Right lobe of liver (tissue), 6 donors: ENCODE measurements at regions not wholly inside any gene's neighbourhood (a gene's known extent, or its start where the extent isn't known, plus 50 kb on each side); places are given as distances from the start of the nearest gene placed in this dataset.
A peak's percentile ranks its signal among the peaks of the same experiment; 100 is the strongest.

Experiments used
- ATAC-seq, 4 donors: fragments of 200-7000 bp; cut with Tn5 transposase; one replicate each; pipeline ENCODE4 v1.9.1; 2020; ENCODE audit warnings: mild to moderate bottlenecking in 4 of 4, moderate library complexity in 4 of 4
- DNase-seq, 3 donors: peaks; one replicate each; pipeline ENCODE4 v3.0.0-alpha.2; 2020
- H3K27ac ChIP-seq, 3 donors: fragments of 200-600 bp; one replicate each; pipeline ENCODE4 v1.8.0; 2022
- H3K27me3 ChIP-seq, 2 donors: fragments of 200-600 bp; one replicate each; pipeline ENCODE4 v1.8.0; 2022
- H3K36me3 ChIP-seq, 4 donors: fragments of 200-600 bp; sonication (generic) in 1 of 4; one replicate each; pipeline versions ENCODE4 v1.5.1 to v1.8.0; 2017 to 2022; ENCODE audit warnings: control low read depth in 1 of 4
- H3K4me1 ChIP-seq, 4 donors: fragments of 200-600 bp; sonication (generic) in 1 of 4; one replicate each; pipeline versions ENCODE4 v1.5.1 to v1.8.0; 2017 to 2022; ENCODE audit warnings: control low read depth in 1 of 4
- H3K4me3 ChIP-seq, 3 donors: fragments of 200-600 bp; one replicate each; pipeline ENCODE4 v1.8.0; 2022
- H3K9me3 ChIP-seq, 4 donors: fragments of 200-600 bp; sonication (generic) in 1 of 4; one replicate each; pipeline versions ENCODE4 v1.5.1 to v1.8.0; 2017 to 2022; ENCODE audit warnings: control low read depth in 1 of 4
- POLR2A ChIP-seq: fragments of 450-650 bp; IDR thresholded peaks from one replicate; pipeline ENCODE4 v1.6.1; 2017; ENCODE audit warnings: antibody characterized with exemption, mild to moderate bottlenecking
- WGBS: methylation state at CpG from one replicate; pipeline ENCODE4 v1.1.6; 2018; ENCODE audit warnings: low coverage, low lambda C conversion rate; ENCODE audit not compliant: insufficient coverage; ENCODE audit errors: missing lambda C conversion rate; 5-methylcytosine and 5-hydroxymethylcytosine counted together
- intact Hi-C, 2 donors: fragments of 100-400 bp; cut with DNase I; formaldehyde crosslinking; loops; one replicate each; pipeline versions ENCODE4 v1.11.2 to v1.14.1; 2022
- TF ChIP-seq, protein P1 (sequence below), 4 donors: fragments of 200-600 bp in 3 of 4; fragments of 450-650 bp in 1 of 4; IDR thresholded peaks; one replicate each; pipeline versions ENCODE4 v1.5.1 to v1.8.0; 2016 to 2022; ENCODE audit warnings: antibody characterized with exemption in 4 of 4, mild to moderate bottlenecking in 2 of 4
- donor health status: DM: no; HTN: yes; CAD: no.
- donor health status: DM: no; HTN: no; CAD: no.
- donor health status: DM: no; HTN: no; CAD: no.
- donor health status: DM: no; HTN: yes; CAD: no.
- donor health status: DM: no; HTN: yes; CAD: no.

DNA sequence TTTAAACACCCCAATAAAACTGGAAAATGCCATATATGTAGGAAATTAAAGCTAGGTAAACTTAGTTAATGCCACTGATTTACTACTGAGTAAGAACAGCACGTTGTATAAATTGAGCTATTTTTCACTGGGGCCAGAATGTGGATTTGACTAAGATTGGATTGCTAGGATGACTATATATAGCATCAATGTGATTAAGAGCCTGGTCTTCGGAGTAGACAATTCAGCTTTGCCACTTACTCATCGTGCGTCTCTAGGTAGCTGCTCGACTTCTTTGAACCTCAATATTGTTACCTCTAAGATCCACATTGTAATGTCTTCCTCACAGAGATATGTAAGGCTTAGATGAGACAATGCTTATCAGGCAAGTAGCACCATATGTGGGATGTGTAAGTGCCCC is 462.5 kb downstream of the KLF12 start:
- WGBS = 96% methylated on average over 5 of the region's 5 CpGs

DNA sequence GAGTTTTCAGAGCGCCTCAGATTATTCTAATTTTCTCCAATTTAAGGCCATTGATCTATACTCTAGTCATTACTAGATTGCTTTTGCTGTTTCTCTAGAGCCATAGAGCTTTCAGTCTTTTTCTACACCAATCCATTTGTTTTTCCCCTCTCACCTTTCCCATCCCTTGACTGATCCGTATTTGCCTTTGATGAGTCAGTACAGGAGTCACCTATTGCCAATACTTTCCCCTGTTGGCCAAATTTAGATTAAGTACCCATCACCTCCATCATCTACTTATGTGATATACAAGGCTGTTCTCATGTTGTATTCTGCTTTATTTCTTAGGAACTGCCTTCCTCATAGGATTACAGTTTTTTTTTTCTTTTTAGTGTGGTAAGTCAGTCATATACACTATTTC is 463.2 kb downstream of the KLF12 start:
- H3K36me3 ChIP-seq = no peaks in the 10 kb centered on the region
- no peak overlapping the region for H3K4me3 ChIP-seq
- intact Hi-C loops = no loop called here
- WGBS = 79% methylated on average over 2 of the region's 2 CpGs
- TF ChIP-seq, protein P1, sequence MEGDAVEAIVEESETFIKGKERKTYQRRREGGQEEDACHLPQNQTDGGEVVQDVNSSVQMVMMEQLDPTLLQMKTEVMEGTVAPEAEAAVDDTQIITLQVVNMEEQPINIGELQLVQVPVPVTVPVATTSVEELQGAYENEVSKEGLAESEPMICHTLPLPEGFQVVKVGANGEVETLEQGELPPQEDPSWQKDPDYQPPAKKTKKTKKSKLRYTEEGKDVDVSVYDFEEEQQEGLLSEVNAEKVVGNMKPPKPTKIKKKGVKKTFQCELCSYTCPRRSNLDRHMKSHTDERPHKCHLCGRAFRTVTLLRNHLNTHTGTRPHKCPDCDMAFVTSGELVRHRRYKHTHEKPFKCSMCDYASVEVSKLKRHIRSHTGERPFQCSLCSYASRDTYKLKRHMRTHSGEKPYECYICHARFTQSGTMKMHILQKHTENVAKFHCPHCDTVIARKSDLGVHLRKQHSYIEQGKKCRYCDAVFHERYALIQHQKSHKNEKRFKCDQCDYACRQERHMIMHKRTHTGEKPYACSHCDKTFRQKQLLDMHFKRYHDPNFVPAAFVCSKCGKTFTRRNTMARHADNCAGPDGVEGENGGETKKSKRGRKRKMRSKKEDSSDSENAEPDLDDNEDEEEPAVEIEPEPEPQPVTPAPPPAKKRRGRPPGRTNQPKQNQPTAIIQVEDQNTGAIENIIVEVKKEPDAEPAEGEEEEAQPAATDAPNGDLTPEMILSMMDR (IDR thresholded peaks at IDR 0.05) = no peak
- TF ChIP-seq POLR2A = no peak
- no peaks in the 10 kb centered on the region for H3K27me3 ChIP-seq
- H3K27ac ChIP-seq = no peak overlapping the region
- no peaks in the 10 kb centered on the region for H3K4me1 ChIP-seq
- ATAC-seq (peak in 1 of 4 donors; percentile 49), DNase-seq (no peak)
- H3K9me3 ChIP-seq = no peaks in the 10 kb centered on the region

More for the DNA sequence above, 462.5 kb downstream of the KLF12 start:
- Histone ChIP-seq H3K4me1 (no peaks in the 10 kb centered on the region), H3K27ac (no peak overlapping the region), H3K27me3 (no peaks in the 10 kb centered on the region), H3K36me3 (no peaks in the 10 kb centered on the region), H3K9me3 (no peaks in the 10 kb centered on the region), H3K4me3 (no peak overlapping the region)
- no peak for ATAC-seq
- DNase-seq = no peak
- intact Hi-C loops = no loop called here
- TF ChIP-seq, protein P1 (IDR thresholded peaks at IDR 0.05) = no peak
- no peak for TF ChIP-seq POLR2A

DNA sequence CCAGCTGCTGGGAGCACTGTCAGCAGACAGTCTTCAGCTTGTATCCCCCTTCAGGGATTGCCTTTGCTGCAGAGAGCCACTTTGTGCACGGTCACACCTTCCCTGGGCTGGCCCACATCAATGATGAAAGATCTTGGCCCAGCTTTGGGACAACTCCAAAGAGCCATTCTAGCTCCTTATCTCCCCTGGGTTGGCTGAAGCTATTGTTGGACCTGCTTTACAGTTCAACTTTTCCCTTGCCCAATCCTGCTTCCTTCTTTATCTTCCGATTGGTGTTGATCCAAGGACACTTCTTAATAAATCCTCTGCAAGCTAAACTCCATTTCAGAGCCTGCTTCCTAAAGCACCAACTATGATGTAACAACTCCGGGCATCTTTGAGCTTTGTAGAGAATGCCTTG is 466.4 kb downstream of the KLF12 start:
- ATAC-seq (no peak), DNase-seq (no peak)
- TF ChIP-seq POLR2A = no peak
- TF ChIP-seq, protein P1 (IDR thresholded peaks at IDR 0.05) = no peak

DNA sequence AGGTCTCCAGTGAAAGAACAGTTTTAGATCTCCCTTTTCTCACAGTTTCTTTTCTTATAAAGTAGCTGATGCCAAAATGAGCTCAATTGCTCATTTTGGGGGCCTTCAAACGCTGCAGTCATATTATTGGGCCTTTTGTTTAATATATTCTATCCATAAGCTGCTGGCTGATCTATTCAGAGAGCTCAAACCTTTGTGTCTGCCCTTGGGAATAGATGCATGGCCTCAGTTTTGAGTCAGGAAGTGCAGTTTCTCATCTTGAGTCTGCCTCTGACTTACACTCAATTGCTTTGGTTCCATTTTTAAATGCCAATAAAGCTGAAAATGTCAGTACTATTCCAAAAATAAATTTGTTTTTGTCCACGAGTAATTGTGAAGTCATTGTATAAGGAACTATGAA is 468.9 kb downstream of the KLF12 start:
- no peak overlapping the region for H3K27ac ChIP-seq
- no peaks in the 10 kb centered on the region for H3K27me3 ChIP-seq
- no peak for DNase-seq
- WGBS = 10% methylated on average over 2 of the region's 2 CpGs
- TF ChIP-seq, protein P1 (IDR thresholded peaks at IDR 0.05) = no peak
- no peak for TF ChIP-seq POLR2A
- H3K9me3 ChIP-seq = no peaks in the 10 kb centered on the region
- ATAC-seq = no peak
- H3K4me3 ChIP-seq = no peak overlapping the region
- intact Hi-C loops = no loop called here
- no peaks in the 10 kb centered on the region for H3K36me3 ChIP-seq
- no peaks in the 10 kb centered on the region for H3K4me1 ChIP-seq

More for the DNA sequence above, 466.4 kb downstream of the KLF12 start:
- H3K4me1 ChIP-seq = no peaks in the 10 kb centered on the region
- WGBS = 64% methylated on average over 3 of the region's 3 CpGs
- H3K27me3 ChIP-seq = no peaks in the 10 kb centered on the region
- intact Hi-C loops = no loop called here
- H3K9me3 ChIP-seq = no peaks in the 10 kb centered on the region
- H3K36me3 ChIP-seq = no peaks in the 10 kb centered on the region
- H3K27ac ChIP-seq = no peak overlapping the region
- no peak overlapping the region for H3K4me3 ChIP-seq

DNA sequence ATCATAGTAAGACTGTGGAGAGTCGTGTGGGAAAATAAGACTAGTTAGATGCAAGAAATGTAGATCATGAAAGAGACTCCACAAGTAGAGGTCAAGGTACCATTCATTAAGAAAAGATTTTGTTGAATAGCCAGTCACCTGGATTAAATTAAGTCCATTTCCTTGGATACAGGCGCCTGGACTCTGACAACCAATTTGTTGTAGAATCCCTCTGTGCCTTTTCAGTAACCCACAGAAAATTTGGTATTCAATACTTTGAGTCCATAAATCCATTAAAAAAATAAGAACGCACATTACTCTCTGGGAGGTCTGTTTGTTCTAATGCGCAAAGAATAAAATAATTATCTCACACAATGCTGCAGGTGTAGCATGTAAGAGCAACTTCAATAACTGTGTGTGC is 469.4 kb downstream of the KLF12 start:
- H3K27ac ChIP-seq = no peak overlapping the region
- no peak for TF ChIP-seq POLR2A
- TF ChIP-seq, protein P1 (IDR thresholded peaks at IDR 0.05) = no peak
- H3K27me3 ChIP-seq = no peaks in the 10 kb centered on the region
- 91% methylated on average over 4 of the region's 4 CpGs for WGBS
- H3K36me3 ChIP-seq = no peaks in the 10 kb centered on the region
- no peak for DNase-seq
- no peak for ATAC-seq
- intact Hi-C loops = no loop called here
- no peaks in the 10 kb centered on the region for H3K4me1 ChIP-seq
- H3K9me3 ChIP-seq = no peaks in the 10 kb centered on the region
- no peak overlapping the region for H3K4me3 ChIP-seq
